BJ (cell line): ENCODE measurements at regions not wholly inside any gene's neighbourhood (a gene's known extent, or its start where the extent isn't known, plus 50 kb on each side); places are given as distances from the start of the nearest gene placed in this dataset.
"Not testable (repeated sequence)": the region's sequence is repeated elsewhere in the genome, so short reads cannot be mapped to it uniquely, and the experiment has no call there.

Source experiments
- CTCF ChIA-PET: fragments of 350-600 bp; formaldehyde crosslinking; extraction: SDS; loops from one replicate; lab custom pipeline; 2021; ENCODE audit warnings: antibody characterized with exemption, inconsistent platforms; lab: Yijun Ruan, JAX
- POLR2A ChIA-PET: fragments of 300-600 bp; sonication (Branson Sonifier 250); formaldehyde crosslinking; extraction: SDS; loops from one replicate; lab custom pipeline; 2021; ENCODE audit warnings: antibody characterized with exemption; lab: Charles Lee
- DNase-seq: peaks from one replicate; pipeline ENCODE4 v3.0.0-alpha.2; 2011; ENCODE audit warnings: low read depth
- H3K27me3 ChIP-seq: 2 replicates; pipeline ENCODE4 v1.6.0; 2011; ENCODE audit warnings: low read length; ENCODE audit not compliant: control insufficient read depth, insufficient read depth
- H3K36me3 ChIP-seq: 2 replicates; pipeline ENCODE4 v1.5.1; 2011; ENCODE audit warnings: low read length; ENCODE audit not compliant: control insufficient read depth, insufficient read depth
- H3K4me3 ChIP-seq: 2 replicates; pipeline ENCODE4 v1.5.1; 2011; ENCODE audit warnings: low read depth, mild to moderate bottlenecking, control low read depth, low read length
- CTCF ChIP-seq: IDR thresholded peaks from 2 replicates; pipeline ENCODE4 v1.5.1; 2011; ENCODE audit warnings: low read depth, mild to moderate bottlenecking, control low read depth, inconsistent platforms, low read length, moderate library complexity; ENCODE audit not compliant: insufficient read depth

GRCh38 chr2:128611421-128612320 lies 293.0 kb upstream of the HS6ST1 start:
- no peak for DNase-seq
- H3K4me3 ChIP-seq: no peak overlapping the region
- peaks cover 2% of the 10 kb centered on the region; the same call in 1 of the 2 replicates for H3K27me3 ChIP-seq
- H3K36me3 ChIP-seq: no peaks in the 10 kb centered on the region
- ChIA-PET CTCF (interaction anchor here (1.1 kb wide), 1 partner anchor 257 kb away, joined by 3 read pairs; no protein-coding TSS in a partner anchor), POLR2A (no interaction called here)
- no peak for TF ChIP-seq CTCF

- TF ChIP-seq CTCF: no peak
- no peak overlapping the region for H3K4me3 ChIP-seq
- ChIA-PET CTCF (no interaction called here), POLR2A (no interaction called here)
- H3K36me3 ChIP-seq: no peaks in the 10 kb centered on the region
- DNase-seq: no peak
- H3K27me3 ChIP-seq: peaks cover 2% of the 10 kb centered on the region; the same call in 1 of the 2 replicates
Measured at GRCh38 chr2:128612628-128613027, 294.0 kb upstream of the HS6ST1 start.

- Histone ChIP-seq H3K27me3 (peaks cover 2% of the 10 kb centered on the region; the same call in 1 of the 2 replicates), H3K36me3 (no peaks in the 10 kb centered on the region), H3K4me3 (no peak overlapping the region)
- CTCF ChIA-PET: no interaction called here
- no peak for TF ChIP-seq CTCF
- POLR2A ChIA-PET: no interaction called here
- DNase-seq: no peak
Measured at GRCh38 chr2:128613351-128613750, 294.7 kb upstream of the HS6ST1 start.

- no peak overlapping the region for H3K4me3 ChIP-seq
- CTCF ChIA-PET: no interaction called here
- peaks cover 2% of the 10 kb centered on the region; the same call in 1 of the 2 replicates for H3K27me3 ChIP-seq
- TF ChIP-seq CTCF: no peak
- H3K36me3 ChIP-seq: no peaks in the 10 kb centered on the region
- POLR2A ChIA-PET: no interaction called here
- DNase-seq: no peak
Measured at GRCh38 chr2:128613876-128614275, 295.2 kb upstream of the HS6ST1 start.

GRCh38 chr2:128614907-128615306 lies 296.2 kb upstream of the HS6ST1 start:
- DNase-seq, CTCF ChIA-PET, H3K27me3 ChIP-seq, H3K36me3 ChIP-seq, POLR2A ChIA-PET, H3K4me3 ChIP-seq: not testable (repeated sequence)

GRCh38 chr2:128615571-128615970 lies 296.9 kb upstream of the HS6ST1 start:
- POLR2A ChIA-PET: no interaction called here
- no peaks in the 10 kb centered on the region for H3K36me3 ChIP-seq
- CTCF ChIA-PET: no interaction called here
- no peak for DNase-seq
- no peak overlapping the region for H3K4me3 ChIP-seq
- no peak for TF ChIP-seq CTCF
- H3K27me3 ChIP-seq: no peaks in the 10 kb centered on the region; the same call in 1 of the 2 replicates
